HG02759 (cell line): ENCODE measurements at regions not wholly inside any gene's neighbourhood (a gene's known extent, or its start where the extent isn't known, plus 50 kb on each side); places are given as distances from the start of the nearest gene placed in this dataset.
A peak's percentile ranks its signal among the peaks of the same experiment; 100 is the strongest.
"Not testable (repeated sequence)": the region's sequence is repeated elsewhere in the genome, so short reads cannot be mapped to it uniquely, and the experiment has no call there.

Experiments used
- ATAC-seq: cut with Tn5 transposase; IDR thresholded peaks from one replicate; pipeline ENCODE4 v1.9.1; 2021; ENCODE audit warnings: mild to moderate bottlenecking, moderate library complexity; ENCODE audit not compliant: unreplicated experiment

- no peak for ATAC-seq
Observed at GRCh38 chr2:20499387-20499786, 52.5 kb downstream of the RHOB start.

GRCh38 chr2:20501974-20502373, 55.1 kb downstream of the RHOB start:
- ATAC-seq: no peak

GRCh38 chr2:20502496-20502895, 55.6 kb downstream of the RHOB start:
- ATAC-seq: not testable (repeated sequence)

GRCh38 chr2:20504174-20504573, 57.3 kb downstream of the RHOB start:
- no peak for ATAC-seq

- ATAC-seq: no peak
Observed at GRCh38 chr2:20506201-20506685, 59.4 kb downstream of the RHOB start.

- ATAC-seq: peak; percentile 95
Observed at GRCh38 chr2:20507166-20507692, 60.4 kb downstream of the RHOB start.

GRCh38 chr2:20507711-20508110, 60.8 kb downstream of the RHOB start:
- ATAC-seq: no peak

- no peak for ATAC-seq
Observed at GRCh38 chr2:20509301-20509769, 62.5 kb downstream of the RHOB start.

- no peak for ATAC-seq
Observed at GRCh38 chr2:20509770-20510490, 63.1 kb downstream of the RHOB start.

- ATAC-seq: no peak
Observed at GRCh38 chr2:20511130-20511529, 64.3 kb downstream of the RHOB start.

GRCh38 chr2:20512061-20512605, 65.3 kb downstream of the RHOB start:
- no peak for ATAC-seq

GRCh38 chr2:20513946-20514345, 67.1 kb downstream of the RHOB start:
- no peak for ATAC-seq

GRCh38 chr2:20514596-20515269, 67.9 kb downstream of the RHOB start:
- no peak for ATAC-seq

GRCh38 chr2:20515290-20516220, 68.7 kb downstream of the RHOB start:
- no peak for ATAC-seq

GRCh38 chr2:20516291-20516645, 69.4 kb downstream of the RHOB start:
- no peak for ATAC-seq

GRCh38 chr2:20516646-20517341, 69.9 kb downstream of the RHOB start:
- ATAC-seq: peak; percentile 93

- ATAC-seq: no peak
Observed at GRCh38 chr2:20519309-20519708, 72.4 kb downstream of the RHOB start.

GRCh38 chr2:20520128-20520527, 73.3 kb downstream of the RHOB start:
- ATAC-seq: no peak

GRCh38 chr2:20521193-20521592, 74.3 kb downstream of the RHOB start:
- ATAC-seq: no peak

- no peak for ATAC-seq
Observed at GRCh38 chr2:20521682-20522189, 74.9 kb downstream of the RHOB start.
